Liver (tissue), 7 donors: ENCODE measurements at regions not wholly inside any gene's neighbourhood (a gene's known extent, or its start where the extent isn't known, plus 50 kb on each side); places are given as distances from the start of the nearest gene placed in this dataset.

ENCODE experiments used
- DNase-seq: peaks from one replicate; pipeline ENCODE4 v3.0.0-alpha.2; 2017; ENCODE audit warnings: low spot score
- H3K27ac ChIP-seq, 2 donors: one replicate each; pipeline ENCODE4 v1.7.0; 2013; ENCODE audit warnings: inconsistent platforms in 2 of 2, low read length in 2 of 2, control low read depth in 1 of 2, low read depth in 1 of 2, mild to moderate bottlenecking in 1 of 2
- H3K27me3 ChIP-seq, 4 donors: one replicate each; pipeline versions ENCODE4 v1.6.1 to v1.7.0; 2013; ENCODE audit warnings: low read length in 3 of 4, inconsistent platforms in 1 of 4, mild to moderate bottlenecking in 1 of 4, moderate library complexity in 1 of 4; ENCODE audit not compliant: control insufficient read depth in 4 of 4, insufficient read depth in 4 of 4
- H3K36me3 ChIP-seq, 4 donors: one replicate each; pipeline versions ENCODE4 v1.6.1 to v1.7.0; 2013; ENCODE audit warnings: low read length in 3 of 4, mild to moderate bottlenecking in 3 of 4, low read depth in 1 of 4, moderate library complexity in 1 of 4; ENCODE audit not compliant: control insufficient read depth in 4 of 4, insufficient read depth in 3 of 4
- H3K4me1 ChIP-seq, 4 donors: one replicate each; pipeline versions ENCODE4 v1.6.1 to v1.7.0; 2013; ENCODE audit warnings: low read length in 3 of 4, mild to moderate bottlenecking in 3 of 4, moderate library complexity in 1 of 4; ENCODE audit not compliant: control insufficient read depth in 4 of 4, insufficient read depth in 4 of 4
- H3K4me3 ChIP-seq, 3 donors: one replicate each; pipeline versions ENCODE4 v1.6.1 to v1.7.0; 2013; ENCODE audit warnings: low read length in 3 of 3, control low read depth in 1 of 3, low read depth in 1 of 3, mild to moderate bottlenecking in 1 of 3
- H3K9ac ChIP-seq, 2 donors: one replicate each; pipeline ENCODE4 v1.7.0; 2013; ENCODE audit warnings: low read length in 2 of 2, mild to moderate bottlenecking in 2 of 2, moderate library complexity in 2 of 2, control low read depth in 1 of 2, low read depth in 1 of 2
- H3K9me3 ChIP-seq, 4 donors: one replicate each; pipeline versions ENCODE4 v1.6.1 to v1.7.0; 2013; ENCODE audit warnings: low read length in 3 of 4; ENCODE audit not compliant: control insufficient read depth in 4 of 4
- EGR1 ChIP-seq, 2 donors: IDR thresholded peaks; 2 replicates each; pipeline ENCODE4 v1.6.1; 2016 to 2018; ENCODE audit warnings: antibody characterized with exemption in 2 of 2, low read depth in 2 of 2
- FOXA1 ChIP-seq: IDR thresholded peaks from 2 replicates; pipeline ENCODE4 v1.6.1; 2016; ENCODE audit warnings: antibody characterized with exemption
- GABPA ChIP-seq, 2 donors: IDR thresholded peaks in 1 of 2; conservative IDR thresholded peaks in 1 of 2; 2 replicates each; pipeline ENCODE4 v1.6.1; 2016; ENCODE audit warnings: antibody characterized with exemption in 2 of 2, mild to moderate bottlenecking in 1 of 2, moderate library complexity in 1 of 2
- HNF4G ChIP-seq: IDR thresholded peaks from 2 replicates; pipeline ENCODE4 v1.6.1; 2016; ENCODE audit warnings: antibody characterized with exemption
- JUND ChIP-seq, 2 donors: IDR thresholded peaks; 2 replicates each; pipeline ENCODE4 v1.6.1; 2016; ENCODE audit warnings: antibody characterized with exemption in 2 of 2
- NR2F2 ChIP-seq: IDR thresholded peaks from 2 replicates; pipeline ENCODE4 v1.6.1; 2016; ENCODE audit warnings: antibody characterized with exemption
- REST ChIP-seq: IDR thresholded peaks from 2 replicates; pipeline ENCODE4 v1.6.1; 2016; ENCODE audit warnings: antibody characterized with exemption, mild to moderate bottlenecking
- RXRA ChIP-seq, 2 donors: IDR thresholded peaks; 2 replicates each; pipeline ENCODE4 v1.6.1; 2017 to 2018; ENCODE audit warnings: antibody characterized with exemption in 2 of 2, mild to moderate bottlenecking in 1 of 2
- SP1 ChIP-seq: IDR thresholded peaks from 2 replicates; pipeline ENCODE4 v1.6.1; 2018; ENCODE audit warnings: antibody characterized with exemption, mild to moderate bottlenecking
- TAF1 ChIP-seq: conservative IDR thresholded peaks from 2 replicates; pipeline ENCODE4 v1.6.1; 2016; ENCODE audit warnings: antibody characterized with exemption, mild to moderate bottlenecking
- ZBTB33 ChIP-seq: IDR thresholded peaks from 2 replicates; pipeline ENCODE4 v1.6.1; 2016; ENCODE audit warnings: antibody characterized with exemption
- WGBS: extraction: QIAGEN DNeasy Blood & Tissue Kit; methylation state at CpG from one replicate; pipeline ENCODE4 v1.1.7; 2013; 5-methylcytosine and 5-hydroxymethylcytosine counted together
- donor health status: healthy.
- donor health status: healthy.
- donor health status: healthy.
- donor health status: healthy.

GRCh38 chr1:17891205-17892110 lies 136.3 kb downstream of the ACTL8 start:
- H3K4me3 ChIP-seq = no peak overlapping the region
- WGBS = 74% methylated on average over 9 of the region's 9 CpGs
- no peak for DNase-seq
- TF ChIP-seq HNF4G (no peak), TAF1 (no peak), EGR1 (IDR thresholded peaks at IDR 0.05; ENCODE audit: low read depth in 2 of 2) (no peak)
- no peaks in the 10 kb centered on the region for H3K9me3 ChIP-seq
- no peaks in the 10 kb centered on the region for H3K36me3 ChIP-seq
- H3K9ac ChIP-seq = no peak overlapping the region
- peaks cover 0 to 9% (median 0%) of the 10 kb centered on the region in 4 donors for H3K27me3 ChIP-seq
- H3K4me1 ChIP-seq = no peaks in the 10 kb centered on the region
- no peak overlapping the region for H3K27ac ChIP-seq

GRCh38 chr1:17892225-17892624 lies 137.1 kb downstream of the ACTL8 start:
- no peak for TF ChIP-seq GABPA (IDR thresholded peaks at IDR 0.05 in 1 of 2, conservative IDR thresholded peaks at IDR 0.05 in 1 of 2)
- no peak for TF ChIP-seq JUND (IDR thresholded peaks at IDR 0.05)
- TF ChIP-seq RXRA (IDR thresholded peaks at IDR 0.05) = no peak
- 64% methylated on average over 8 of the region's 8 CpGs for WGBS
- H3K36me3 ChIP-seq = no peaks in the 10 kb centered on the region
- H3K4me3 ChIP-seq = no peak overlapping the region
- H3K4me1 ChIP-seq = no peaks in the 10 kb centered on the region
- peaks cover 0 to 11% (median 0%) of the 10 kb centered on the region in 4 donors for H3K27me3 ChIP-seq
- H3K27ac ChIP-seq = no peak overlapping the region
- no peak for DNase-seq
- H3K9me3 ChIP-seq = no peaks in the 10 kb centered on the region
- H3K9ac ChIP-seq = no peak overlapping the region

GRCh38 chr1:17892851-17893250 lies 137.7 kb downstream of the ACTL8 start:
- Histone ChIP-seq H3K27me3 (peaks cover 0 to 11% (median 0%) of the 10 kb centered on the region in 4 donors), H3K4me3 (no peak overlapping the region), H3K36me3 (no peaks in the 10 kb centered on the region), H3K27ac (no peak overlapping the region), H3K9ac (no peak overlapping the region), H3K9me3 (no peaks in the 10 kb centered on the region), H3K4me1 (no peaks in the 10 kb centered on the region)
- WGBS = 68% methylated on average over 7 of the region's 7 CpGs
- TF ChIP-seq FOXA1 (no peak), JUND (IDR thresholded peaks at IDR 0.05) (no peak), HNF4G (no peak), SP1 (no peak), NR2F2 (no peak), ZBTB33 (no peak), REST (no peak)
- no peak for DNase-seq
